ENCODE measurements at regions not wholly inside any gene's neighbourhood (a gene's known extent, or its start where the extent isn't known, plus 50 kb on each side); places are given as distances from the start of the nearest gene placed in this dataset.

GRCh38 chr4:108415389-108415788 is 205.0 kb upstream of the RPL34 start:
- intact Hi-C loops (cut with micrococcal nuclease; ENCODE audit: unreplicated experiment) (no loop called here), in situ Hi-C loops (cut with HindIII; ENCODE audit: extremely low pct_ligation_motif_present, low pct_unique_long_range_greater_than_20kb) (no loop called here)
- no peak overlapping the region for H3K9ac ChIP-seq (ENCODE audit: insufficient read depth, low read depth, low read length)
- H3K79me2 ChIP-seq (ENCODE audit: insufficient read depth, low read length): no peaks in the 10 kb centered on the region
- DNase-seq (ENCODE audit: low spot score): no peak
- H2AFZ ChIP-seq (ENCODE audit: low read length): no peak overlapping the region
- no peaks in the 10 kb centered on the region for H3K9me3 ChIP-seq (ENCODE audit: low read length)
- no peaks in the 10 kb centered on the region for H3K36me3 ChIP-seq (replicated peaks in 1 of 2; ENCODE audit: control insufficient read depth in 1 of 2, insufficient read depth in 2 of 2, low read length in 2 of 2)
- no peak overlapping the region for H3K27ac ChIP-seq (ENCODE audit: extremely low read length, insufficient read depth, low read length)
- no peak overlapping the region for H3K4me2 ChIP-seq (ENCODE audit: low read depth, low read length)
- no peaks in the 10 kb centered on the region for H4K20me1 ChIP-seq (ENCODE audit: insufficient read depth, low read length)
- H3K4me3 ChIP-seq (replicated peaks in 1 of 3; ENCODE audit: insufficient read depth in 1 of 3, low read depth in 2 of 3, low read length in 3 of 3): no peak overlapping the region
- POLR2A ChIA-PET: no interaction called here
- CTCF ChIA-PET (ENCODE audit: low intra/inter-chr PET ratio, low total read pairs): no interaction called here
- 54% methylated on average over 7 of the region's 7 CpGs for WGBS (ENCODE audit: low lambda C conversion rate)
- BruUV-seq (replicated peaks): no TSS peak
- no peak for FAIRE-seq
- H3K27me3 ChIP-seq (ENCODE audit: control insufficient read depth in 1 of 2, insufficient read depth in 2 of 2, low read length in 2 of 2): no peaks in the 10 kb centered on the region
- no peak for ATAC-seq
- no peak for TF ChIP-seq ZNF512 (CRISPR knock-in tag; IDR thresholded peaks at IDR 0.05)
- no peak for TF ChIP-seq XBP1 (CRISPR knock-in tag; IDR thresholded peaks at IDR 0.05)
- no peak for TF ChIP-seq ARID4A (CRISPR knock-in tag; IDR thresholded peaks at IDR 0.05; ENCODE audit: borderline replicate concordance)
- TF ChIP-seq RFX5 (IDR thresholded peaks at IDR 0.05; ENCODE audit: low read depth, low read length): no peak
- no peak for TF ChIP-seq SNRNP70 (IDR thresholded peaks at IDR 0.05; ENCODE audit: low read depth, low read length)
- no peak for TF ChIP-seq PBX3 (CRISPR knock-in tag; IDR thresholded peaks at IDR 0.05; ENCODE audit: borderline replicate concordance)
- no peak for TF ChIP-seq ZSCAN31 (CRISPR knock-in tag; IDR thresholded peaks at IDR 0.05; ENCODE audit: low read depth)
- TF ChIP-seq ZNF280B (CRISPR knock-in tag; IDR thresholded peaks at IDR 0.05; ENCODE audit: borderline replicate concordance): no peak
- TF ChIP-seq NFKBIZ (CRISPR knock-in tag; IDR thresholded peaks at IDR 0.05): no peak
- no peak for TF ChIP-seq HNRNPLL (IDR thresholded peaks at IDR 0.05; ENCODE audit: low read depth, low read length, poor library complexity, severe bottlenecking)
- no peak for TF ChIP-seq POLR2AphosphoS5 (IDR thresholded peaks at IDR 0.05; ENCODE audit: low read depth, low read length)
- no peaks in the 10 kb centered on the region for H3K4me1 ChIP-seq (ENCODE audit: insufficient read depth, low read length)
